ENCODE measurements at regions not wholly inside any gene's neighbourhood (a gene's known extent, or its start where the extent isn't known, plus 50 kb on each side); places are given as distances from the start of the nearest gene placed in this dataset.

GRCh38 chr9:89866701-89867100 is 261.9 kb downstream of the GADD45G start:
- Histone ChIP-seq H3K9me3 (no peaks in the 10 kb centered on the region), H3K27me3 (no peaks in the 10 kb centered on the region), H3K4me3 (no peak overlapping the region), H3K36me3 (no peaks in the 10 kb centered on the region), H3K4me1 (no peaks in the 10 kb centered on the region), H3K27ac (no peak overlapping the region)
- DNase-seq (peak in 1 of 4 donors; percentile 3), ATAC-seq (no peak)
- TF ChIP-seq, protein P1, sequence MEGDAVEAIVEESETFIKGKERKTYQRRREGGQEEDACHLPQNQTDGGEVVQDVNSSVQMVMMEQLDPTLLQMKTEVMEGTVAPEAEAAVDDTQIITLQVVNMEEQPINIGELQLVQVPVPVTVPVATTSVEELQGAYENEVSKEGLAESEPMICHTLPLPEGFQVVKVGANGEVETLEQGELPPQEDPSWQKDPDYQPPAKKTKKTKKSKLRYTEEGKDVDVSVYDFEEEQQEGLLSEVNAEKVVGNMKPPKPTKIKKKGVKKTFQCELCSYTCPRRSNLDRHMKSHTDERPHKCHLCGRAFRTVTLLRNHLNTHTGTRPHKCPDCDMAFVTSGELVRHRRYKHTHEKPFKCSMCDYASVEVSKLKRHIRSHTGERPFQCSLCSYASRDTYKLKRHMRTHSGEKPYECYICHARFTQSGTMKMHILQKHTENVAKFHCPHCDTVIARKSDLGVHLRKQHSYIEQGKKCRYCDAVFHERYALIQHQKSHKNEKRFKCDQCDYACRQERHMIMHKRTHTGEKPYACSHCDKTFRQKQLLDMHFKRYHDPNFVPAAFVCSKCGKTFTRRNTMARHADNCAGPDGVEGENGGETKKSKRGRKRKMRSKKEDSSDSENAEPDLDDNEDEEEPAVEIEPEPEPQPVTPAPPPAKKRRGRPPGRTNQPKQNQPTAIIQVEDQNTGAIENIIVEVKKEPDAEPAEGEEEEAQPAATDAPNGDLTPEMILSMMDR (IDR thresholded peaks at IDR 0.05) = no peak
- intact Hi-C loops (cut with DNase I) = no loop called here

GRCh38 chr9:89868100-89868499 is 263.3 kb downstream of the GADD45G start:
- no peaks in the 10 kb centered on the region for H3K36me3 ChIP-seq
- no peak overlapping the region for H3K4me3 ChIP-seq
- intact Hi-C loops (cut with DNase I) = no loop called here
- TF ChIP-seq, protein P1 (IDR thresholded peaks at IDR 0.05) = no peak
- no peaks in the 10 kb centered on the region for H3K4me1 ChIP-seq
- ATAC-seq (no peak), DNase-seq (no peak)
- H3K27ac ChIP-seq = no peak overlapping the region
- no peaks in the 10 kb centered on the region for H3K27me3 ChIP-seq
- H3K9me3 ChIP-seq = no peaks in the 10 kb centered on the region

GRCh38 chr9:89869793-89870580 is 265.2 kb downstream of the GADD45G start:
- ATAC-seq (no peak), DNase-seq (peak in 1 of 4 donors; percentile 4)
- Histone ChIP-seq H3K4me1 (peaks cover 8 to 9% of the 10 kb centered on the region in 2 donors), H3K4me3 (no peak overlapping the region), H3K9me3 (no peaks in the 10 kb centered on the region), H3K27ac (no peak overlapping the region), H3K27me3 (no peaks in the 10 kb centered on the region), H3K36me3 (no peaks in the 10 kb centered on the region)
- intact Hi-C loops (cut with DNase I) = no loop called here
- TF ChIP-seq, protein P1 (IDR thresholded peaks at IDR 0.05) = no peak

GRCh38 chr9:89871871-89872331 is 267.1 kb downstream of the GADD45G start:
- H3K4me3 ChIP-seq = no peak overlapping the region
- no peaks in the 10 kb centered on the region for H3K36me3 ChIP-seq
- ATAC-seq (no peak), DNase-seq (peak in 1 of 4 donors; percentile 27)
- no peaks in the 10 kb centered on the region for H3K9me3 ChIP-seq
- intact Hi-C loops (cut with DNase I) = no loop called here
- TF ChIP-seq, protein P1 (IDR thresholded peaks at IDR 0.05) = no peak
- no peaks in the 10 kb centered on the region for H3K27me3 ChIP-seq
- H3K4me1 ChIP-seq = peaks cover 9 to 14% of the 10 kb centered on the region in 2 donors
- no peak overlapping the region for H3K27ac ChIP-seq

GRCh38 chr9:89872426-89872912 is 267.7 kb downstream of the GADD45G start:
- no peak for ATAC-seq
- Histone ChIP-seq H3K9me3 (no peaks in the 10 kb centered on the region), H3K4me3 (no peak overlapping the region), H3K27ac (no peak overlapping the region), H3K36me3 (no peaks in the 10 kb centered on the region), H3K4me1 (peaks cover 9 to 14% of the 10 kb centered on the region in 2 donors), H3K27me3 (no peaks in the 10 kb centered on the region)
- intact Hi-C loops (cut with DNase I) = no loop called here
- DNase-seq = peak in 1 of 4 donors; percentile 4
- TF ChIP-seq, protein P1 (IDR thresholded peaks at IDR 0.05) = no peak
